Upper lobe of left lung (tissue), 4 donors: ENCODE measurements at regions not wholly inside any gene's neighbourhood (a gene's known extent, or its start where the extent isn't known, plus 50 kb on each side); places are given as distances from the start of the nearest gene placed in this dataset.

Experiments
- CTCF ChIP-seq, 6 experiments: fragments of 450-650 bp in 4 of 6; fragments of 200-600 bp in 2 of 6; sonication (generic) in 2 of 6; IDR thresholded peaks; one replicate each; pipeline ENCODE4 v1.5.1; 2016 to 2019; ENCODE audit warnings: antibody characterized with exemption in 6 of 6
- EP300 ChIP-seq, 4 donors: sonication (generic); formaldehyde crosslinking; IDR thresholded peaks; one replicate each; pipeline ENCODE4 v1.5.1; 2017; ENCODE audit warnings: antibody characterized with exemption in 4 of 4, control low read depth in 2 of 4
- POLR2A ChIP-seq, 4 donors: fragments of 450-650 bp; IDR thresholded peaks; one replicate each; pipeline ENCODE4 v1.5.1; 2016 to 2017; ENCODE audit warnings: antibody characterized with exemption in 4 of 4, mild to moderate bottlenecking in 2 of 4
- POLR2AphosphoS5 ChIP-seq, 2 donors: sonication (generic); formaldehyde crosslinking; IDR thresholded peaks; one replicate each; pipeline ENCODE4 v1.5.1; 2017; ENCODE audit warnings: antibody characterized with exemption in 2 of 2

DNA sequence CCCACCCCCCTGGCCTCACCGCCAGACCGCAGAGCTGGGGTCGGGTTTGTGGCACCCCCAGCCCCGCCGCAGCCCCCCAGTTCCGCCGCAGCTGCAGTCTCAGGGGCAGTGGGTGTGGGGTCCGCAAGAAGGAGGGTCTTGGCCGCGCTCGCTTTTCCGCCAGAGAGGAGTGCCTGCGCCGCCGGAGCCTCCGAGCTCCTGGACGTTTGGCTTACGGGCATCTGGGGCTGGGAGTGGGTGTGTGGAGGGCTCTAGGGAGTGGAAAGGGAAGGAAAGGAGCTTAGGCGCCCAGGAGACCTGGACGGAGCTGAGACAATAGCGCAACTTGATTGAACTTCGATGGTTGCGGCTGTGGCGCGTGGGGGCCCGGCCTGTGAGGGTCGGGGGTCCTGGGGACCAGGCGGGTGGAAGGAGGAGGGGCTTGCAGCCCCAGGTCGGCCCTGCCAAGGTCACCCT is 88.8 kb upstream of the IPO9 start:
- TF ChIP-seq CTCF (IDR thresholded peaks at IDR 0.05) (no peak), EP300 (IDR thresholded peaks at IDR 0.05) (no peak), POLR2AphosphoS5 (IDR thresholded peaks at IDR 0.05) (no peak), POLR2A (IDR thresholded peaks at IDR 0.05) (no peak)
